NK-92 treated with Interleukin-12 subunit alpha and Interleukin-12 subunit beta, amount 100 ng/mL, for 24 hours (cell line): ENCODE measurements at regions not wholly inside any gene's neighbourhood (a gene's known extent, or its start where the extent isn't known, plus 50 kb on each side); places are given as distances from the start of the nearest gene placed in this dataset.
"Not testable (repeated sequence)": the region's sequence is repeated elsewhere in the genome, so short reads cannot be mapped to it uniquely, and the experiment has no call there.

Experiments
- DNase-seq: peaks from one replicate; lab custom pipeline; 2025; lab: John Stamatoyannopoulos, UW

DNA sequence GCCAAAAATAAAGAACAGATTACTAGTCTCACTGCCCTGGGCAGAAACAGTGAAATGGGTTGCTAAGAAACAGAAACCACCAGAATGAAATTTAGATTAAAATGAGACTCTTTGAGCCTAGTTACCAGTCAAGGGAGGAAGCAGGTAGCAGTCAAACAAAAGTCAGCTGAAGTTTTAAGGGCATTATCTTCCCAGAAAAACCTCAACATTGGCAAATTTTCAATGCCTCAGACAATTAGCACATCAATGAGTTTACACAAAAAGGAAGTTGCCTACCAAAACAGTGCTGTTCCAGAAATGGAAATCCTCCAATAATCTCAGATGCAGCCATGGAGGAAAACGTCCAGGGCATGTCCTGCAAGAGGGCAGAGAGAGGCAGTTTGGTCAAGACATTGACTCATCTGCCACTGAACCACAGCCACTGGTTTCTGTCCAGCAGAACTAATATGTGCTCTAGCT, 399.7 kb upstream of the ADGRB3 start:
- no peak for DNase-seq

DNA sequence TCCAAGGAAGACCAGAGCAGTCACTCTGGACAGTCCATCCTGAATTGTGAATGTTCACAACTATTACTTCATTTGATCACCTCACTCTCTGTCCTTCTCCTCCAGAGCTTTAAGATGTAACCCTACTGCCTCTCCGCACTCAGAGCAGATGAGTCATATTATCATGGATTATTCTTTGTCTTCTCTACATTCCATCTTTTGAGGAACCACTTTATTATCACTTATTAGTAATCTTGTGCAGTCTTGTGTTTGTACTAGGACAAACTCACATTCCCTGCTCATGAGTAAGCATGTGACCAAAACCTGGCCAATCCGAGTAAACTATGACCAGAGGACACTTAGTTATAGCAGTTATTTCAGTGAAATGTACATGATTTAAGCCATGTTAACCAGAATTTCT, 401.5 kb upstream of the ADGRB3 start:
- no peak for DNase-seq

DNA sequence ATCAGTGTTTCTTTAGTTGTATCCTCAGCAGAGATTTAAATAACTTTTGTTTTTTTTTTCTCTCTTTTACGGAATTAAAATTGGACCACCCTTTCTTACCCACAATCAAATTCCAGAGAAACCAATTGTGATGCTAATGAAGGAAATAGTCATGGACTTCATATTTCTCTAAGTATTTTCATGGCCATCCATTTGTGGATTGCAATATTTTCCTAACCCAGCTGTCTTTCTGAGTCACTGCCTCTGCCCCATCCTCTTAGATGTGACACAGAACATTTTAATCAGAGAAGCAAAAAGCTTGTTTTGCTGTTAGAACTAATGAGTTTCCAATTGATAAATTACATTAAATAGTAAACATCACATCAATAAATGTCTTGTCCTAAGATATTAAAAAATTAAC, 405.5 kb upstream of the ADGRB3 start:
- no peak for DNase-seq

DNA sequence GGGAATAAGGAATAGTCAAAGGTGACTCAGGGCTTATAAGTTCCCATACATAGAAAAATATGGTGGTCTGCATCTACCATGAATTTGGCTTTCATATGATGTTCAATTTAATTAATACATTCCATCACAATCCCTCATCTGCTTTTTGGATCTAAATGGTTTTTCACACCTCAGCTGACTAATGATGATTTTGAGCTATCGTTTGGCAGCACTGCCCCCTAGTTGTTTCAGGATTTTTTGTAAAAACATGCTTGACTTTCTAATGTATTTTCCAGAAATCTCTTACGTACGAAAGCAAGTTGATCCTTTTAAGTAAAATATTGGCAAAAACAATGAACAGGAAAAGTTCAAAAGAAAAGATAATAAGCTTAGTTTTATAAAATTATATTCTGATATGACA, 408.6 kb upstream of the ADGRB3 start:
- DNase-seq = no peak

DNA sequence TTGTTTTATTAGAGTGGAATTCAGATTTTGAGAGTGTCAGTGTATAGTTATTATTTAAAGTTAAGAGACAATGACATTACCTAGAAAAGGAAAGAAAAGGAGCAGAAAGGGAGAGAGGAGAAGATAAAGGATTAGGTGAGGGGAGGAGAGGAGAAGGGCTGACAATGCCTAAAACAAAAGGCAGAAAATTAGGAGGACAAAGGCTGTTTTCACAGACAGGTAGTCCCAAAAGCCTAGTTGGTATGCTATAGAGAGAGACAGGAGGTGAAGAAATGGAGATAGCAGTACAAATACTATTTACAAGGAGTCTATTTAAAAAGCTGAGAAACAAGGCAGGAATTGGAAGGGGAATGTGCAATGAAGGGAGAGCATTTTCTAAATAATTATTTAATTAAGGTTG, 409.4 kb upstream of the ADGRB3 start:
- DNase-seq = no peak

DNA sequence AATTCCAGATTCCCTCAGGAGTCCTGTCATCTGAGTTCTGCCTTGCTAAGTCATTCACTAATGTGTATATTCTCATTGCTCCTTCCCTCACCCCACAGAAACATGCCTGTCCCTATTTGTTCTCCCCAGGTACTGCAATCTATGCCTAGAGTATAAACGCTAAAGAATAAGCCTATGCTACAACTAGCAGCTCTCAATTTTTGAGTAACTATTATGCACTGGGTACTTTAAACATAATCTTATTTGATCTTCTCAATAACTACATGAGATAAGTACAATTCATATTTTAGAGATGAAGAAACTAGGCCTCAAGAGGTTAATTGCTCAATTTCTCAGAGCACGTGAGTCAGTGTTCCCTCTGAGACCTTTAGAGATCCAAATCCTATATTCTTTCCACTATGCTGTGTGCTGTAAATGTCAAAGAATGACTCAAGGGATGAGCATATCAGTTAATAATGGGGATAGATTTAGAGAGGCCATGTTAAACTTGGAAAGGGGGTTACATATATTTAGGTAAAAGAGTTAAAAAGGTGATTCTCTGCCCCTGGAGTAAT, 423.8 kb upstream of the ADGRB3 start:
- DNase-seq = no peak

DNA sequence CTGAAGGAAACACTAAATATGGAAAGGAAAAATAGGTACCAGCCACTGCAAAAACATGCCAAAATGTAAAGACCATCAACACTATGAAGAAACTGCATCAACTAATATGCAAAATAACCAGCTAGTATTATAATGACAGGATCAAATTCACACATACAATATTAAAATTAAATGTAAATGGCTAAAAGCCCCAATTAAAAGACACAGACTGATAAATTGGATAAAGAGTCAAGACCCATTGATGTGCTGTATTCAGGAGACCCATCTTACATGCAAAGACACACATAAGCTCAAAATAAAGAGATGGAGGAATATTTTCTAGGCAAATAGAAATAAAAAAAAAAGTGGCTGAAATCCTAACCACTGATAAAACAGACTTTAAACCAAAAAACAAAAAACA, 427.5 kb upstream of the ADGRB3 start:
- not testable (repeated sequence) for DNase-seq

DNA sequence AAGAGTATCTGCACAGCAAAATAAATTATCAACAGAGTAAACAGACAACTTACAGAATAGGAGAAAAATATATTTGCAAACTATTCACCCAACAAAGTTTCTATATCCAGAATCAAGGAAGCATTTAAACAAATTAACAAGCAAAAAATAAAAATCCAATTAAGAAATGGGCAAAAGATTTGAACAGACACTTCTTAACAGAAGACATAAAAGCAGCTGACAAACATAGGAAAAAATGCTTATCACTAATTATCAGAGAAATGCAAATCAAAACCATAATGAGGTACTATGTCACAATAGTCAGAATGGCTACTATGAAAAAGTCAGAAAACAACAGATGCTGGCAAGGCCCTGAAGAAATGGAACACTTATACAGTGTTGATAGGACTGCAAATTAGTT, 434.2 kb upstream of the ADGRB3 start:
- DNase-seq = no peak

DNA sequence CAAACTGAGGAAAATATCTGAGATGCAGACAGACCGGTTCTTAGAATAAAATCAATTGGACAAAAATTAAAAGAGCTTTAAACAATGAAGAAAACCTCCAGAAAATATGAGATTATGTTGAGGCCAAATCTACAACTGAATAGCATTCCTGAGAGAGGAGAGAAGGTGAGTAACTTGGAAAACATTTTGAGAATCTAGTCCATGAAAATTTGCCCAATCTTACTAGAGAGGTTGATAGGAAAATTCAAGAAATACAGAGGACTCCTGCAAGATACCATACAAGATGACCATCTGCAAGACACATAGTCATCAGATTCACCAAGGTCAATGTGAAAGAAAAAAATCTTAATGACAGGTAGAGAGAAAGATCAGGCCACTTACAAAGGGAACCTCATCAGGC, 437.7 kb upstream of the ADGRB3 start:
- DNase-seq = no peak

DNA sequence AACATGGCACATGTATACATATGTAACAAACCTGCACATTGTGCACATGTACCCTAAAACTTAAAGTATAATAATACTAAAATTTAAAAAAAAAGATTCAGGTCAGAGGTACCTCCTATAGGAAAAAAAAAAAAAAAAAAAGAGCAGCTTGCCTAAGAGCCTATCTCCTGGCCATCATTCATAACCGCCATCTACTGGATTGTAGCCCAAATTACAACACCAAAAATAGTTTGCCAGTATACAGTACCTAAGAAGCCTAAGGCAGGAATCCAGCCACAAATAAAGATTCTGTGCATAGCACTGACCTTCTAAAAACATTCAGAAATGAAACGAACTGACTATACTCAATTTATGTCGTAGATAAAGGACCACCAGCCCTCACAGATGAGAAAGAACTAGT, 438.4 kb upstream of the ADGRB3 start:
- DNase-seq = no peak

DNA sequence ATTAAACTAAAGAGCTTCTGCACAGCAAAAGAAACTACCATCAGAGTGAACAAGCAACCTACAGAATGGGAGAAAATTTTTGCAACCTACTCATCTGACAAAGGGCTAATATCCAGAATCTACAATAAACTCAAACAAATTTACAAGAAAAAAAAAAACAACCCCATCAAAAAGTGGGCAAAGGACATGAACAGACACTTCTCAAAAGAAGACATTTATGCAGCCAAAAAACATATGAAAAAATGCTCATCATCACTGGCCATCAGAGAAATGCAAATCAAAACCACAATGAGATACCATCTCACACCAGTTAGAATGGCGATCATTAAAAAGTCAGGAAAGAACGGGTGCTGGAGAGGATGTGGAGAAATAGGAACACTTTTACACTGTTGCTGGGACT, 439.3 kb upstream of the ADGRB3 start:
- DNase-seq = not testable (repeated sequence)

DNA sequence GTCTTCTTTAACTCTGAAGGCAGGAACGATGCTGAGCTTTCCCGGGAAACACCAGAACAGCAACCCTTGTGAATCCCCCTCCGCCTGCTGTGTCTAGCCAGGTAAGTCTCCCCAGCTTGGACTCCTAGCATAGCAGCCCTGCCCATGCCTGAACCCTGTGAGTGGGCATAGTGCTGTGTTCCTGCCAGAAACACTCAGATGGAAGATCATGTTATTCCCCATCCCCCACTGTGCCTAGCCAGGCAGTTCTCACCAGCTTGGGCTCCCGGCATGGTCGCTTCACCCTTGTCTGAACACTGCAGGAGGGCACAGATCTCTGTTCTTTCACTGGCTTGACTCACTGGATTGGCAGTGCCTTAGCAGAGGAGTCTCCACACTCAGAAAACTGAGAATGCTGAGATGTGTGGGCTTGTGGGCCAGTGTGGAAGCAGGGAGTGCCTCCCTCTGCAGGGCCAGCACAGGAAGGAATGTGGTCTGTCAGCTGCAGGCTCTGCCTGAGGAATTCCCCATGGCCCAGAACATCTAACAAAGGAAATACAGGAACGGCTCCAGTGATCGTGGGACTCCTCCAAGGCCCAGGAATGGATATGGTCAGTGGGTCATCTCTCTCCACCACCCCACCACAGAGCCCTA, 440.1 kb upstream of the ADGRB3 start:
- DNase-seq = no peak

DNA sequence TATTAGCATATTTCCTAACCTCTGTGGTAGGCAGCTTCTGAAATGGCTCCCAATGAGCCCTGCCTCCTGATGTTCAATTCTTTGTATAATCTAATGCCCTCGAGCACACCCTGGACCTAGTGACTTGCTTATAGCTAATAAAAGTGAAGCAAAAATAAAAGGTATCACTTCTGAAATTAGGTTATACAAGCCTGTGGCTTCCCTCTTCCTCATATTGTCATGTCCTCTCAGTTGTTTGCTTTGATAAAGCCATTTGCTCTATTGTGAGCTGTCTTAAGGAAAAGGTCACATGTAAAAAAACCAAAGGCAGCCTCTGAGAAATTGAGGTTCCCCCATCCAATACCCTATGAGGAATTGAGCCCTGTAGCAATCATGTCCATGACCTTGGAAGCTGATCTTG, 442.1 kb upstream of the ADGRB3 start:
- no peak for DNase-seq

DNA sequence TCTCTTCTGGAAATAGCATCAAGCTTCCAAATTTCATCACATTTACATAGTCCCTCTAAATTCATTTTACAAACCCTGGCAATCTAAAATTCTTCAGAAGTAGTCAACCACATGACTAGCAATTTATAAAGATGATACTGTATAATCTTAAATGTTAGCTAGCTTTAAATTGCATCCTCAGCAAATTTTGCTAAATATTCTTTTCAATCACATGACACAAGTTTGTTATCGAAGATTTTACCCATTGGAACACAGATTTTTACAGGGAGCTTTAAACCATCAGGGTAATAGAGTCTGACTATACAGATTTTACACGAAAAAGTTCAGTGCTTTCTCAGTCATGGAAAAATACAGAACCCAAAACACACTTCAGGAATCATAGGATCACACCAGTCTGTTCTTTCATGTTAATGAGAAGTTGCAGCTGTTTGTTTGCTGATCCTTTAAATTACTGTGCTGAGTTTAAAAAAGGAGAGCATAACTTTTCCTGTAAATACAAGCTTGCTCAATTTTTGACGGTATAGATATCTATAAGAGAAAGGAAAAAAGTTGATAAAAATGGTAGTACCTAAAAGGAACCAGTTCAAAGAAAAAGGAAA, 445.8 kb upstream of the ADGRB3 start:
- no peak for DNase-seq

DNA sequence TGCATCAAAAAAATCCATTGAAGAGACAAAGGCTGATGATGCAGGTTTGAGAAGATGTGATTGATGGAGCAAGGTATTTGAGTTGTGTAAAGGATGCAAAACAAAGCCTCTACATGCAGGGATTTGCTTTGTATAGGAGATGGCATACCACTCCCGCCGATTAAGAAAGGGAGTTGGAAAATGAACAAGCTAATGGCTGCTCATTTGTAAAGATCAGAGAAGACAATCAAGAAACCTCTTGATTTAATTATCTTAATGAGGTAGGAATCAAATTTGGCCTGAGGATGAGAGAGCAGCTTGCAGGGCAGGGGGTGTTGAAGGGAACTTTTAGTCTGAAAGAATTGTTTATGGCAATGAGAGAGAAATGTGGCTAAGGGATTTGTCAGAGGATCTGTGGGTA, 448.2 kb upstream of the ADGRB3 start:
- no peak for DNase-seq

DNA sequence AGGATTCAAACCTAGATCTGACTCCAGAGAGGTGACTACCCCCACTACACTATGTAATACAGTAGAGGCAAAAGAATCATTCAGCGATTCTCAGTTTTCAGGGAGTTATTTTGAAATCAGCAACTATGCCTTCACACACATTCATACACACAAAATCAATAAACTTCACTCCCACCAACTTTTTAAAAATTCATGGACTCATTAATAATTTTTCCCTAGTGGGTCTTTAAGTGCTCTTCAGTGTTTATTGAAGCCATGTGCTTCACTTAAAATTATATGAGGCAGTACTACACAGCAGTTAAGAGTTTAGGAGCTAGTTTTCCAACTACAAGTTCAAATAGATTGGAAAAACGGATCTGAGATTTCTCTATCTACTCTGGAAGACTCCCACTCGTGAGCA, 452.7 kb upstream of the ADGRB3 start:
- no peak for DNase-seq

DNA sequence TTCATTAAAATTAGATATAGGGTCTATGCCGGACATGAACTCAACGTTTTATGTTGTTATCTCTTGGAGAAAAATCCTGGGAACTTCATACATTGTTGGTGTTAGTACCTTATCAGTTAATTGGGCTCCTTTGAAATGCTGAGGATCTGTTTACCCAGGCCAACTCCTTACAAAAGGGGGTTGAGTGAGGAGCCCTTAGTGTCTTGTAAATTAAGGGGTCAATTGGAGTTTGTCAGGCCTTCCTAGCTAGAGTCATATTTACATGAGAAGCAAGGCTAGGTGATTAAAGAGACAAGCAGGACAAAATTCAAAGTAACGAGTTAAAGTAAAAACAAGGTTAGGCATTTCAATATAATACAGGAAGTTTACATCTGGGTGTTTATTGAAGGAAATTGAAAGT, 454.1 kb upstream of the ADGRB3 start:
- not testable (repeated sequence) for DNase-seq

DNA sequence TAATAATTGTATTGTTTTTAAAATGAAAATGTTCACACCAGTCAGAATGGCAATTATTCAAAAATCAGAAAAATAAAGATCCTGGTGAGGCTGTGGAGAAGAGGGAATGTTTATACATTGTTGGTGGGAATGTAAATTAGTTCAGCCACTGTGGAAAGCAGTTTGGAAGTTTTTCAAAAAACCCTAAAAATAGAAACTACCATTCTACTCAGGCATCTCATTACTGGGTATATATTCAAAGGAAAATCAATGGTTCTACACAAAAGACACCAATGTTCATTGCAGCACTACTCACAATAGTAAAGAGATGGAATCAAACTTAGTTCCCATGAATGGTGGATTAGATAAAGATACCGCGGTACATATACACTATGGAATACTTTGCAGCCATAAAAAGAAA, 461.5 kb upstream of the ADGRB3 start:
- no peak for DNase-seq

DNA sequence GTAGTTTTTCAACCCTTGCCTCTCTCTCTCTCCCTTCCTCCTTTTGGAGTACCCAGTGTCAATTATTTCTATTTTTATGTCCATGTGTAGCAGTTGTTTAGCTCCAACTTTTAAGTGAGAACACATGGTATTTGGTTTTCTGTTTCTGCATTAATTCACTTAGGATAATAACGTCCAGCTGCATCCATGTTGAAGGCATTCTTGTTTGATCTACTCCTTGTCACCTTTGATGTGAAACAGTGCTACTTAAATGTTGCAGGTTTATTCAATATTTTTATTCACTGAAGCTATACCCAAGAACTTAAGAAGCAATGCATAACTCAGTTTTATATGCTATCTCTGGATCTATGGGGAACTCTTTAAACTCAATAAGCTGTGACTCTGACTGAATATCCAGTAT, 465.2 kb upstream of the ADGRB3 start:
- no peak for DNase-seq

DNA sequence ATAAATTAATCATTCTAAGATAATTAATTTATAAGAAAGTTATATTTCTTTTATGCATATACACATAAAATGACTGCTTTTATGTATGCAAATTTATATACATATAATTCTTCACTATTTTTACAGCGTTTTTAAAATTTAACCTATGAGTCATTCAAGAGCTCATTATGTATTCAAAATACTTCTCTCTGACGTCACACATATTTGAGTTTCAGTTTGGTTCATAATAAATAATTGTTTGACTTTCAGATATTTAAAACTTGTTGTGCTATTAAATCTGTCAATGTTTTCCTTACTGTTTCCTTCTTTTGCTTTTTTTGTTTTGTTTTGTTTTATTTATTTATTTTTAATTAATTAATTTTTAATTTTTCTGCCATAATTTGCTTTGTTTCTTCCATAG, 467.5 kb upstream of the ADGRB3 start:
- no peak for DNase-seq

DNA sequence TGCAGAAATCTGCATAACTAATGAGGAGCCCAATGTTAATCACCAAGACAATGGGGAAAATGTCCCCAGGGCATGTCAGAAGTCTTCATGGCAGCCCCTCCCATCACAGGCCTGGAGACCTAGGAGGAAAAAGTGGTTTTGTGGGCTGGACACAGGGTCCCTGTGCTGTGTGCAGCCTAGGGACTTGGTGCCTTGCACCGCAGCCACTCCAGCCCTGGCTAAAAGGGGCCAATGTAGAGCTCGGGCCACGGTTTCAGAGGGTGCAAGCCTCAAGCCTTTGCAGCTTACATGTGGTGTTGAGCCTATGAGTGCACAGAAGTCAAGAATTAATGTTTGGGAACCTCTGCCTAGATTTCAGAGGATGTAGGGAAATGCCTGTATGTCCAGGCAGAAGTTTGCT, 474.3 kb upstream of the ADGRB3 start:
- DNase-seq = not testable (repeated sequence)

DNA sequence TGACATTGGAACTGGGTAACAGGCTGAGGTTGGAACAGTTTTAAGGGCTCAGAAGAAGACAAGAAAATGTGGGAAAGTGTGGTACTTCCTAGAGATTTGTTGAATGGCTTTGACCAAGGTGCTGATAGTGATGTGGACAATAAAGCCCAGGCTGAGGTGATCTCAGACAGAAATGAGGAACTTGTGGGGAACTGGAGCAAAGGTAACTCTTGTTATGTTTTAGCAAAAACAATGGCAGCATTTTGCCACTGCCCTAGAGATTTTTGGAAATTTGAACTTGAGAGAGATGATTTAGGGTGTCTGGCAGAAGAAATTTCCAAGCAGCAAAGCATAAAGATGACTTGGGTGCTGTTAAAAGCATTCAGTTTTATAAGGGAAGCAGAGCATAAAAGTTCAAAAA, 474.7 kb upstream of the ADGRB3 start:
- no peak for DNase-seq

DNA sequence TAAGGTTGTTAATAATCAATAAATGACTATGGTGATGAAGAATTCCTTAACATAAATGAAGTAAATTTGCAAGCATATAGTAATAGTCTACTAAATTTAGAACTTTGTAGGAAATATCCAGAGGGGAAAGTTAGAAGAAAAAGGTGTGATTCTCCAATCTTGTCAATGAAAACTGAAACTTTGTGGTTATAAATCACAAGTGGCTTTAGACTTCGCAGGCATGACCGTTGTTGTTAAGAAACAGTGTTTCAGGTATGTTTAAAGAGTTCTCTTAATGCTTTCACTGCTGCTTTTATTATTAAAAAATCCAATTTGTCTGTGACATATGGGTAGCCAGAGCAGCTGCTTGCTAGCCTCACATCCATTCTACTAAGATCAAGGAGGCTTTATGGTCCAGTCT, 475.6 kb upstream of the ADGRB3 start:
- no peak for DNase-seq

DNA sequence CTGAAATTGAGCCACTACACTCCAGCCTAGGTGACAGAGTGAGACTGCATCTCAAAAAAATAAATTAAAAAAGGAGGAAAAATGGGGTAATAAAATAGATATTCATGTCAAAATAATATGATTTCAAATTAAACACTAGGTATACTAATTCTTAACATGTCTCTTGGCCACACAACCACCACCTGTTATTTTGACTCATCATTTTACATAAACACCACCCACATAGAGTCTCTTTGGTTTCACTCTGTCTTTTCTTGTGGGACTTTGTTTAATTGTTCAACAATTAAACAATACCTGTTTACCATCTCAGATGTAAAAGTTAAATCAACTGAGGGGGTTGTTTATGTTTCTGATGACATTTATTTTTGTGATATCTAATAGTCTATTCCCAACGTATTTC, 476.8 kb upstream of the ADGRB3 start:
- no peak for DNase-seq
